ENCODE measurements at regions not wholly inside any gene's neighbourhood (a gene's known extent, or its start where the extent isn't known, plus 50 kb on each side); places are given as distances from the start of the nearest gene placed in this dataset.

DNA sequence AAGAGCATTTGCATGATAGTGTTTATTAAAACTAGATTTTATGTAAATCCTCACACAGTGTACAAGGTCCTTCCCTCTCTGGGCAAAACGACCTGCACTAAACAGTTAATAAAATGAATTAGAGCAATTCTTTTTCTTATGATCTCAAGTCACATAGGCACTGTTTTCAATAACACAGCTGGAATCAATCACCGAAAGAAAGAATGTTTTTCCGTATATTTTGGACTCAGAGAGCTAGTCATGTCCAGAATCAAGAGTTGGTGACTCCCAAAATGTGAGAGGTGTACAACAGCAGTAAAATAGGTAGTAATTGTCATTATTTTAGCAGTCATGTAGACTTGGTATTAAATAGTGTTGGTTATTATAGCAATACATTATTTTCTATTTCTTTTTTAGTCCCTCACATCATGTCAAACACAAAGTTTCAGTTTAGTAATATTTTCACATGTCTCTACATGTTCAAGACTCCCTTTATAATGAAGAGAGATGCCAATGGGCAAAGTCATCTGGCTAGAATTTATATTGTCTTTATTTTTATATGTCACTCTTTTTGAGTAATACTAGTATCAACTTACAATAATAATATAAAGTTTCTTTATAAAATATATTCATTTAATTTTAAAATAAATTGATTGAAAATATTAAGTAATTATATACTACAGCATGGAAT, 448.6 kb upstream of the CDIN1 start:
- TF ChIP-seq, protein P1, sequence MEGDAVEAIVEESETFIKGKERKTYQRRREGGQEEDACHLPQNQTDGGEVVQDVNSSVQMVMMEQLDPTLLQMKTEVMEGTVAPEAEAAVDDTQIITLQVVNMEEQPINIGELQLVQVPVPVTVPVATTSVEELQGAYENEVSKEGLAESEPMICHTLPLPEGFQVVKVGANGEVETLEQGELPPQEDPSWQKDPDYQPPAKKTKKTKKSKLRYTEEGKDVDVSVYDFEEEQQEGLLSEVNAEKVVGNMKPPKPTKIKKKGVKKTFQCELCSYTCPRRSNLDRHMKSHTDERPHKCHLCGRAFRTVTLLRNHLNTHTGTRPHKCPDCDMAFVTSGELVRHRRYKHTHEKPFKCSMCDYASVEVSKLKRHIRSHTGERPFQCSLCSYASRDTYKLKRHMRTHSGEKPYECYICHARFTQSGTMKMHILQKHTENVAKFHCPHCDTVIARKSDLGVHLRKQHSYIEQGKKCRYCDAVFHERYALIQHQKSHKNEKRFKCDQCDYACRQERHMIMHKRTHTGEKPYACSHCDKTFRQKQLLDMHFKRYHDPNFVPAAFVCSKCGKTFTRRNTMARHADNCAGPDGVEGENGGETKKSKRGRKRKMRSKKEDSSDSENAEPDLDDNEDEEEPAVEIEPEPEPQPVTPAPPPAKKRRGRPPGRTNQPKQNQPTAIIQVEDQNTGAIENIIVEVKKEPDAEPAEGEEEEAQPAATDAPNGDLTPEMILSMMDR (conservative IDR thresholded peaks at IDR 0.05; ENCODE audit: low read depth, low read length): no peak
- no peak for DNase-seq (ENCODE audit: low read depth)
- no peak overlapping the region for H3K4me3 ChIP-seq (ENCODE audit: low read length)

DNA sequence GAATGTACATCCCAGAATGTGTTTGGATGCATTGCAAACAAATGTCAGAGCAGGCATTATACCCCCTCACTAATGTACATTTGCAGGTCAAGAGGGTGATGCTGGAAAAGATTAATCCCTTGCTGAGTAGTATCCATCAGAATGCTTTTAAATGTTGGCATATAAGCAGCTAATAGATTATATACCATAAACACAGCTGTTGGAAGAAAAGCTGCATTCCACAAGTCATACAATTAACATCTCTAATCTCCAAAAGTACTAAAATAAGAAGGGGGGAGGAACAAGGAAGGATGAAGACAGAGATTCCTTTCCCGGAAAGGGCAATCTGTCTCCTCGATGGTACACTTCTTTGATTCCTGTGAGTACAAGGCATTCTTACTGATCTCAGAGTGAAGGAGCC, 445.7 kb upstream of the CDIN1 start:
- H3K4me3 ChIP-seq (ENCODE audit: low read length): no peak overlapping the region
- no peak for DNase-seq (ENCODE audit: low read depth)
- TF ChIP-seq, protein P1 (conservative IDR thresholded peaks at IDR 0.05; ENCODE audit: low read depth, low read length): no peak

GRCh38 chr15:36136049-36136448, 443.4 kb upstream of the CDIN1 start:
- DNase-seq (ENCODE audit: low read depth): no peak
- TF ChIP-seq, protein P1 (conservative IDR thresholded peaks at IDR 0.05; ENCODE audit: low read depth, low read length): no peak
- no peak overlapping the region for H3K4me3 ChIP-seq (ENCODE audit: low read length)

- DNase-seq (ENCODE audit: low read depth): no peak
- no peak overlapping the region for H3K4me3 ChIP-seq (ENCODE audit: low read length)
- TF ChIP-seq, protein P1 (conservative IDR thresholded peaks at IDR 0.05; ENCODE audit: low read depth, low read length): no peak
Measured at GRCh38 chr15:36152936-36153335, 426.5 kb upstream of the CDIN1 start.

DNA sequence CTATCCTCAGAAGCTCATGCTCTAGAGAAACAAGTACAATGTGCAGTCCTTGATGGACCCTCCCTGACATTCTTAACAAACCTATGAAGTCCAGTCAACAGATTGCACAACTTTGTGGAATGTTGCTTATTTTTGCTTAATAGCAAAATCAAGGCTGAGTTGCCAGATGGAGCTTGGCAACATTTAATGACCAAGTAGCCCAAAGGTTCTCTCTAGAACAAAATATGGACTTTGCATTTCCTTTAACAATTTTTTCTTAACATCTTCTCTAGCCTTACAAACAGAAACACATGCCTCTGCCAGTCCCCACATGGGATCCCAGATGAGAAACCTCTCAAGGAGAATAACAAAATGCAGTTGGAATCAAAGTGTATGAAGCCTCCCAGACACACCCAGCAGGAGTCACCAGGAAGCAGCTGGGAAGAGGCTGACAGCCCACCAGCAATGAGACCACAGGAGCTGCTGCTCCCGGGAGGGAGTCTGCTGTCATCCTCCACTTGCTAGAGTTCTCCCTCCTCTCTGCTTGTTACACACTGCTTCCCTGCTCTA, 422.5 kb upstream of the CDIN1 start:
- TF ChIP-seq, protein P1 (conservative IDR thresholded peaks at IDR 0.05; ENCODE audit: low read depth, low read length): no peak
- peak; percentile 67 for DNase-seq (ENCODE audit: low read depth)
- no peak overlapping the region for H3K4me3 ChIP-seq (ENCODE audit: low read length)

DNA sequence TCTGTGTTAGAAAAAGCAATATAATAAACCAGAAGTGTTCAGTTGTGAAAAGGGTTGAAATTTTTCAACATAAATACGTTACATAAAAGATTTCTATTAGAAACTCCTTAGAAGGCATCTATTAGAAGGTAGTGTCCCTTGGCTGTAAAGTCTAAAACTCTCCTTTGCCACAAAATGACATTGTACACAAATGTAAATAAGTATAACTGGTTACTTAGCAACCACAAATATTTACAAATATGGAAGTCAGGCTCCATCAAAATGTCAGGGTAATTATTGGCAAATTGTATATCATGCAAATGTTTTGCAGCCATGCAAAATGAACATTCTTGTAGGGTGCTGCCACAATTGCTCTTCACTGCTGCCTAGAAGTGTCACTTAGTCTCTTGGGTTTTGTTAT, 419.1 kb upstream of the CDIN1 start:
- TF ChIP-seq, protein P1 (conservative IDR thresholded peaks at IDR 0.05; ENCODE audit: low read depth, low read length): no peak
- H3K4me3 ChIP-seq (ENCODE audit: low read length): no peak overlapping the region
- DNase-seq (ENCODE audit: low read depth): no peak

DNA sequence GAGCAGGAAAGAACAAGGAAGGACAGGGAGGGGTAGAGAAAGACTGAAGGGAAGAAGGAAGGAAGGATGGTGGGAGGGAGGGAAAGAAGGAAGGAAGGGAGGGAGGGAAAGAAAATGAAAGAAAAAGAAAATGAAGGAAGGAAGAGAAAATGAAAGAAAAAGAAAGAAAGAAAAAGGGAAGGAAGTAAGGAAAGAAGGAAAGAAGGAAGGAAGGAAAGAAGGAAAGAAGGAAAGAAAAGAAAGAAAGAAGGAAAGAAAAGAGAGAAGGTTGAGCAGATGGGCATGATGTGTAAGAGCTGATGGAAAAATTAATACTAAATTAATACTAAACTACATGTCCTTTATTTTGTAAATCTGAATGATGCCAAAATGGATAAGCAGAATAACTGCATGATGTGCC, 418.3 kb upstream of the CDIN1 start:
- TF ChIP-seq, protein P1 (conservative IDR thresholded peaks at IDR 0.05; ENCODE audit: low read depth, low read length): no peak
- DNase-seq (ENCODE audit: low read depth): no peak
- no peak overlapping the region for H3K4me3 ChIP-seq (ENCODE audit: low read length)

All from retinal pigment epithelial cell (primary cell).